GM18909 (cell line): ENCODE measurements at regions not wholly inside any gene's neighbourhood (a gene's known extent, or its start where the extent isn't known, plus 50 kb on each side); places are given as distances from the start of the nearest gene placed in this dataset.

Source experiments
- ATAC-seq: cut with Tn5 transposase; IDR thresholded peaks from one replicate; pipeline ENCODE4 v1.9.1; 2021; ENCODE audit warnings: mild to moderate bottlenecking; ENCODE audit not compliant: unreplicated experiment, poor library complexity

- no peak for ATAC-seq
Measured at GRCh38 chr10:94178475-94179253, 184.1 kb downstream of the NOC3L start.

GRCh38 chr10:94180576-94180975 lies 182.2 kb downstream of the NOC3L start:
- no peak for ATAC-seq

GRCh38 chr10:94183666-94184264 lies 179.0 kb downstream of the NOC3L start:
- ATAC-seq: no peak

DNA sequence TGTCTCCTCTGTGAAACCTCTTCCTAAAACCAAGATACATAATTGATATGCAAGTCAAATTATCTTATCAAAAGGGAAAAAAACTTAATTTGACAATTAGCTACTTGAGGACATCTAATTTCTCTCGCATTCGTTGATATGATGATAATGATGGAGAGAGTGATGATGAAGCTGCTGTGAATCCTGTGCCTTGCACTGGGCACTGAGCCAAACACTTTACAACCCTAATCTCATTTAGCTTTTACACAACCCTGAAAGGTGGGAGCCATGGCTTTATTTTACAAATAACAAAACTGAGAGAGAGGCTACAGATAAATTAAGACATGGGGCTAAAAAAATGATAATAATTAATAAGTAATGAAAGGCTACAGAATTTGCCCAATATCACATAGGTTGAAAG lies 176.0 kb downstream of the NOC3L start:
- no peak for ATAC-seq

GRCh38 chr10:94192333-94192732 lies 170.4 kb downstream of the NOC3L start:
- ATAC-seq: no peak

DNA sequence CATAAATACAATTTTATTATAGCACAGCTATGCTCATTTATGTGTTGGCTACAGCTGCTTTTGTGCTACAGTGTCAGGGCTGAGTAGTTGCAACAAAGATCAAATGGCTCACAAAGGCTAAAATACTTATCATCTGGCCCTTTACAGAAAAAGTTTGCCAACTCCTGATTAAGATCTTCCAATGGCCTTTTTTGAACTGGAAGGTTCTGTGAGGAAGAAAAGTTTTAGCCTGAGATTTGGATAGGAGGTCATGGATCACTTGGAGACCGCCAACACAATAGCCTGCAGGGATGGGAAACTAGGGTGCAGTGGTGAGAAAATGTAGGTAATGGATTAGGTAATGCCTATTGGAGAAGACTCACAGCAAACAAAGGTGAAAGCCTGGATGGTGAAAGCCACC lies 169.8 kb downstream of the NOC3L start:
- ATAC-seq: no peak

GRCh38 chr10:94193466-94193924 lies 169.2 kb downstream of the NOC3L start:
- no peak for ATAC-seq

GRCh38 chr10:94194256-94194655 lies 168.5 kb downstream of the NOC3L start:
- no peak for ATAC-seq

GRCh38 chr10:94197241-94197640 lies 165.5 kb downstream of the NOC3L start:
- ATAC-seq: no peak

GRCh38 chr10:94198324-94198723 lies 164.4 kb downstream of the NOC3L start:
- ATAC-seq: no peak

GRCh38 chr10:94199565-94199964 lies 163.2 kb downstream of the NOC3L start:
- ATAC-seq: no peak

DNA sequence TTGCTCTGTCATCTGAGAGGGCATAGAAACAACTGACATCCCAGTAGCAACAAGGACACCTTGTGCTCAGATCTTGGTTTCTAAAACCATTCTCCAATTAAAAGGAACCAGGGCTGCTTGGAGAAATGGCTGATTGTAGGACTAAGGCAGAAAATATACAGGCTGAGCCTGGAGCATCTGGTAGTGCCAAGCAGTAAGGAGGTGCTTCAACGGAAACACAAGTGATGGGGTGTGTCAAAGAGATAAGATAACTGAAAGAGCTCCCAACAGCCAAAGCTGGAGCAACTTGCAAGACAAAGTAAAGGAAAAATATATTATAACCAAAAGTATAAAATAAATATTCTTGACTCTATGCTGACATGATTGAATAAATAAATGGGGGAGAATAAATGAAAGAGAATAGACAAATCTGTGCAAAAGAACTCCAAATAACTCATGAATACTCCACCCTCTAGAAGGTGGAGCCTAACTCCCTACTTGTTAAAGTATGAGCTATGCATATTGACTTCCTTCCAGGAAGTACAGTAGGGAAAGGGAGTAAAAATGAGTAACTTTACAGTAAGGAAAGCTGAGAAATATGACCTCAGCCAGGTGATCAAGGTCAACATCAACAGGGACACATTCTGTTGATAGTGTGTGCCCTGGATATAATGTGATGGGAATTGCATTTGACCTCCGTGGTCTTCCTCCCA lies 162.4 kb downstream of the NOC3L start:
- no peak for ATAC-seq

GRCh38 chr10:94205396-94205831 lies 157.3 kb downstream of the NOC3L start:
- ATAC-seq: no peak

GRCh38 chr10:94206176-94206575 lies 156.6 kb downstream of the NOC3L start:
- ATAC-seq: no peak

GRCh38 chr10:94208315-94208714 lies 154.4 kb downstream of the NOC3L start:
- no peak for ATAC-seq

- no peak for ATAC-seq
Measured at GRCh38 chr10:94210440-94211168, 152.1 kb downstream of the NOC3L start.

- ATAC-seq: no peak
Measured at GRCh38 chr10:94211169-94211510, 151.6 kb downstream of the NOC3L start.

DNA sequence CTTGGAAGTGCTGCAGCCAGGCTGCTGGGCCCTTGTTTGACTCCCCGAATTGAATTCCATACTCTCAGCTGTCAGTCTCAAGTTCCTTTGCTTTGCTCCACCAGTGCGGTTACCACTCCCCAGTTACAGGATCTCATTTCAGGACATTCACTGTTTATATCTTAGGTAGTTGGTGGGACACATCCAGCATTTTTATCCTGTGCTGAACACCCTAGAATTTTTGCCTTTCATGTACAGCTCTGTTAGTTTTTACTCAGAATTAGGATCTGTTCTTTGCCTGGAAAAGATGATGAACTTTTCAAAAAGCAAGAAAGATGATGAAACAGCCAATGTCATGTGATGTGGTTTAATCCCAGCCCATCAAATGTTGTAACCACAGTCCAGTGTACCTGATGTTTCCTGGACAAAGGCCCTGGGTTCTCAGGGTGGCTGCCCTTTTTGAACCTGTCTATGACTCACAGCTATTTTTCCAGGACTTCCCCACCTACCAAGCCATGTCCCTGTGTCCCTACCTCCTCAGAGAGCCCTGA lies 149.7 kb downstream of the NOC3L start:
- ATAC-seq: no peak

DNA sequence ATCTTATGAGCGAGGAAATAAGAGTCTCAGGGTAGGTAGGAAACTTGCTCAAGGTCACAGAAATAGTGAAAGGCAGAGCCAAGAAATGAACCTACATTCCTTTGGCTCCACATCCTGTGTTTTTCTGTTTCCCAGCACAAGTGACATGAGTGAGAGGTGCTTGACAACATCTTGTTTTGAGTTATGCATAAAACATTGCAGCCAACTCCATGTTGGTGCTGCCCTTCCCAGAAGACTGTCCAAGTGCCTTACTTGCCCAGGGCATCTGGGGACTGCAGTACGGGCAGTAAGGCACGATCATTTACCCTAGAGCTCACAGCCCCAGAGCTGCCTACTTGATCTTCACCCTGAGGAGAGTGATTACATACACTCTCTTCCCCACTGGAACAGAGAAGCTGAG lies 148.8 kb downstream of the NOC3L start:
- no peak for ATAC-seq

DNA sequence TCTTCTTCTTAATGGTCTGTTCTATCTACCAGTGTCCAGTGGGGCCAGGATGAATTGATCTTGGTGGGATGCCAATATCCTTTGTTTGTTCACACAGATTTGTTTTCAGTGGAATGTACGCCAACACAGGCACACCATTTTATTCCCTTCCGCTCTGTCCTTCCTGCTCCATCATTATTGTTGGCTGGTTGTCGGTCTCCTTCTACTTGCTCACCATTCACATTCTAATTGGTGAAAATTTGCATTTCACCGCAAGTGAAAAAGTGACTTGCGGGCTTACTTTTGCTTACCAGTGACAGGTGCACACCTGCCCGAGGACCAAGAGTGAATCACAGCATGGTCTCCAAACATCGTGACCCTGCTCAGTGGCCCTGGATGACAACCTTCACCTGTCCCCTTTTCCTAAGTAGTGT lies 148.3 kb downstream of the NOC3L start:
- no peak for ATAC-seq

GRCh38 chr10:94216201-94216600 lies 146.5 kb downstream of the NOC3L start:
- no peak for ATAC-seq
